GM21360 (cell line): ENCODE measurements at regions not wholly inside any gene's neighbourhood (a gene's known extent, or its start where the extent isn't known, plus 50 kb on each side); places are given as distances from the start of the nearest gene placed in this dataset.

Source experiments
- ATAC-seq: cut with Tn5 transposase; IDR thresholded peaks from one replicate; pipeline ENCODE4 v1.9.1; 2021; ENCODE audit warnings: mild to moderate bottlenecking, moderate library complexity; ENCODE audit not compliant: unreplicated experiment

DNA sequence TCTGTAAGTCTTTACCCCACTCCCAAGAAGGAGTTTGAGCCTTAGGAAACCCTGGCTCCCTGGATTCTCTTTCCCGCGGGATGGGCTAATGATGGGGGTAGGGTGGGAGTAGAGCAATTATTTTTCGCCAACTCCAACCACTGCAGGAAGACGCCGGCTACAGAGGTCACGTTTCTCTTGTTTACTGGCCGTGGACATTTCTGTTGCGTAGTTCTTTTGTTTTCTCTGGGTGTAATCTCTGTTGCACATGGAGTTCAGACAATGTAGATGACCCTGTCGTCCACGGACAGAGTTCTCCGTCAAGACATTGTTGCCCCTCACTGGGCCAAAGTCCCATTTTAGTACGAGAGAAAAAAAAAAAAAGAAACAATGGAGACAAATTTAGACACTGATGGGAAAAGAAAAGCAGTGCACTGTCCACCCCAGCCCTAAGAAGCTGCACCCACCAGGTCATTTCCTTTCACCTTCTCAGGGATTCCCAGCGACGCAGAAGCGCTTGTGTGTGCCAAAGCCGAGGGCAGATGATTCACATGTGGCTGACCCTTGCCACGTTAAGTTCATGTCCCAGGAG, 133.9 kb upstream of the ARGLU1 start:
- no peak for ATAC-seq

DNA sequence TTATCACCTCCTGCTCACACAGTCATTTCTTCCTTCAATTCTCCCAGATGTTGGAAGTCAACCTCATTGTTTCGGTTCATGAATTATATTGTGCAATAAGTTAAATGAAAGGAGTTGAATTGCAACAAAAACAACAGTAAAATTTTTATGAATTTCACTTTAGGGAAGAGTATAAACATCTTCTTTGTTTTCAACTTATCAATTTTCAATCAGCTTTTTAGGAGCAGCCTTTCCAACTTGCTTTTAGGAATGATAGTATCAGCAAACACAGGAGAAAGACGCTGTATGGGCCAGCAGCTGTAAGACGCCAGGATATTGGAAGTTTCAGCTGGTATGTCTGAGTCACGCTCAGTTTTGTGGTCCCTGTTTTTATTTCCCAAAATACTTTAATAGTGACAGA, 132.5 kb upstream of the ARGLU1 start:
- no peak for ATAC-seq

DNA sequence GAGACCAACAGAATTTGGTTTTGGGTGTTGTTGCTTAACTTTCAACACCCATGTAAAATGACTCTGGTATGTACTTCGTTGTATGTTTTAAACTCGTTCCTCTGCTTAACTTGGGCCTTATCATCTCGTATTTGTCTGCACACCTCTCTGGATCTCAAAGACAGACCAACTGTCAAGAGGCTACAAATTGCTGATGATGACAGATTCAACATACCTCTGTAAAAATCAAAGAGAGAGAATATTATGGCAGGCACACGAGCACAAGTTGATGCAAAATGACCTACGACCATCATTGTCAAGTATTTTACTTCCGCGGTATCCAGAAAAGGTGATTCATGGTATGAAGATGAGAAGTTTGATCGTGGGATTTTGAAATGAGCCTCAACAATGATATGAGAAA, 132.1 kb upstream of the ARGLU1 start:
- ATAC-seq, result no peak

DNA sequence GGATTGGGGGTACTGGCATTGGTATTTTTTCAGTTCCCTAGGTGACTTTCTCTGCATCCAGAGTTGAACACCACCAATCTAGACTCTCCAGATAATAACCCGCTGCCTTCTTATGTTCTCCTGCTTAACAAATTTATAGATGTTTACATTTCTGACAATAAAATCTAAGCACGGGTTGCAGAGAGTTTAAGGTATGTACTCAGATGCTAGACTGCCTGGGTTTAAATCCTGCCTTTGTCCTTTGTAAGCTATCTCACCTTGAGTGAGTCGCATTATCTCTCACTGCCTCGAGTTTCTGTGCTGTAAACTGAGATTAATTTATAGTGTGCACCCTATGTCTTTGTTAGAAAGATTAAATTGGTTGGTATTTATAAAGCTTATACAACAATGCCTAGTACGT, 131.4 kb upstream of the ARGLU1 start:
- no peak for ATAC-seq

DNA sequence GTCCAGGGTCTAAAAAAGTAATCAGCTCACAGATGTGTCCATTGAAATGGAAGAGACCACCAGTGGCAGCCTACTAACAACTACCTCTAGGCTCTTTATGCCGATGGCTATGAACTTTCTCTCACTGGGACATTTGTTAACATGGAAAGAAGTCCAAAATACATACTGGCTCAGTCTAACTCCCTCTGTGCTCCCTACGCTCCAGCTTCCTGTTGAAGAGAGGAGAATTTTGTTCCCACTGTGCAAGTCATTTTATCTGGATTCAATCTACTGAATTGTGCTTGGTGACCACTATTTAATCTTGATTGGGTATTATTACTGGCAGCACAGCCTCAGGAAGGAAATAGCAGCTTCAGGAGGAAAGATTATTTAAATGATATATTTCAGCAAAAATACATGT, 128.8 kb upstream of the ARGLU1 start:
- ATAC-seq, result no peak

DNA sequence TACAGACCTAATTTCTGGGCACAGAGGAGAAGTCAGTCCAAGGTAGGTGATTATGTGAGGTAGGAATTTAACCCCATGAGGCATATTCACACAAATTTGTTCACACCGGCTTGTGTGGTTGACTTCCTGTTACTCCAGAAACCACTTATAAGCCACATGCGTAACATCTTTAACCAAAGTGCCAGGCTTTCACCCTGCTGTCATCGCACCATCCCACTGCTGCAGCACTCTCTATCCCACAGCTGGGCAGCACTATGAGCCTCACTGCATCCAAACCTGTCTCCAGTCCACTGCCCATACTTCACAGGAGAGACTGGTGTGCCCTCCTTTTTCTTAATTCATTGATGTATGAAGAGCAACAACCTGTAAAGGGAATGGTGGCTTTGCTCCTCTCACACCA, 128.2 kb upstream of the ARGLU1 start:
- no peak for ATAC-seq

DNA sequence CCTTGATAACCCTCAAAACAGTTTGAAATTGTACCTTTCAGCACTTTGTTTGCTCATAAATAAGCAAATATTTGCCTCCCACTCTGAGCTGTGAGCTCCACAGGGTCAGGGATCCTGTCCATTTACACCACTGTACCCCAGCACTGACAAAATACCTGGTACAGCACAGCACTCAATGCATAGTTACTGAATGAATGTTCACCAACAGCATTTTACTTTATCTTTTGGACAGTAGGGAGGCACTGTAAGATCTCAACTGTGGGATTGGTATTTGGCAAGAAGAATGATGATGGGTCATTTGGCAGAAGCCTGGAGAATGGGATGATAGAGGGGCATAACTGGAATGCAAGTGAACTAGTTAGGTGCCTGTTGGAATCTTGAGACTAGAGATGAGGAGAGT, 127.2 kb upstream of the ARGLU1 start:
- ATAC-seq, result no peak

DNA sequence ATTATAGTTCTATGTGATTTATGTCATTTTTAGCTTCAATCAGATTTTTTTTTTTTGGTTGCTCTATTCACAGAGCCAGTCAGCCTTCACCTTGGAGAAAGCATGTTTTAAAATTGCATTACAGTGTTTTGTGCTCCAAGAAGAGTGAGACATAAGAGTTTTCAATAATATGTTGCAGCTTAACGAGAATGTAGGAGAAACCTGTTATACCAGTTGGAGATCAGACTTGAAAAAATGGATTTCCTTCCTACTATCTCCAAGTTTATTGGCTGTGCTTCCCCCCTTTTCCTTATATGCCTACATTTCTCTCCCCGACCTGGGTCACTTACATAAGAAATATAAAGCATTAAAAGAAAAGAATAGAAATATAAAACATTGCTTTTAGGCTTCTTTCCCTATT, 123.9 kb upstream of the ARGLU1 start:
- no peak for ATAC-seq

DNA sequence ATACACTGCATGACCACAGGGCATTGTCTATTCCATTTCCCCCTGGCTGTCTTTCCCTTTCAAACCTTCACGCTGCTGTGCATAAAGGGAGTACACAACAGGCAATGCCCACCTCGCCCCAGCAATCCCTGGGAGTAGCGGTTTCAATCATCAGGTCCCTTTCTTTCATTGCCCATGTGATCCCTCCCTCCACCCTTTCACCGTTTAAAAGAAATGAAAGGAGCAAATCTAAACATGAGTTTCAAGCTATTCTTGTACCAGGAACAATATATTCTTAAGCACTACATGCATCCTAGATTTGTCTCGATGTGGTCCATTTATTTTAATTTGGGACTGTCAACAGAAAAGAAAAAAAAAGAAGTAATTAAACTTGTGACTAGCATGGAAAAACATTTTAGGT, 123.4 kb upstream of the ARGLU1 start:
- ATAC-seq, result no peak

DNA sequence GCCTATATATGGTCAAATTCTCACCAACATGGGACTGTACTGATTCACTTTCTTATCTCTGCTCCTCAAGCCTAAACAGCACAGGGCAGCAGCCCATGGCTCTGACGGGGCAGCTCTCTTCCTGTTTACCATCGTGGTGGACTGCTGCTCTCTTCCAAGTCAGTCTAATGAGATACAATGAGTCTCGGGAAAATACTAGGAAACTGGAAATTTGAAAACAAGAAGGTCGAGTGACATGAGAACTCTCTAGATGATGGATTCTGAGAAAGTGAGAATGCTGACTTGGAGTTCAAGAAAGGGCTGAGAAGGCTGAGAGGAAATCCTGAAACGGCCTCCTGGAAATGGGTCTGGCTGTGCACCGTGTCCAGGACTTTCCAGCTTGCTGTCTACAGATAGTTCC, 122.8 kb upstream of the ARGLU1 start:
- no peak for ATAC-seq

DNA sequence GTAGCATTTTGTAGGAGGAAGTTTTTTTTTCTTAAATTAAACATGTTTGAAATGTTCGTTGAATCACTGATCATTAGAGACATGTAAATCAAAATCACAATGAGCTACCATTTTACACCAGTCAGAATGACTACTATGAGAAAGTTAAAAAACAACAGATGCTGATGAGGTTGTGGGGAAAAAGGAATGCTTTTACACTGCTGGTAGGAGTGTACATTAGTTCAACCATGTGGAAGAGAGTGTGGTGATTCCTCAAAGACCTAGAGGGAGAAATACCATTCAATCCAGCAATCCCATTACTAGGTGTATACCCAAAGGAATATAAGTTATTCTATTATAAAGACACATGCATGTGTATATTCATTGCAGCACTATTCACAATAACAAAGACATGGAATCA, 122.0 kb upstream of the ARGLU1 start:
- no peak for ATAC-seq

DNA sequence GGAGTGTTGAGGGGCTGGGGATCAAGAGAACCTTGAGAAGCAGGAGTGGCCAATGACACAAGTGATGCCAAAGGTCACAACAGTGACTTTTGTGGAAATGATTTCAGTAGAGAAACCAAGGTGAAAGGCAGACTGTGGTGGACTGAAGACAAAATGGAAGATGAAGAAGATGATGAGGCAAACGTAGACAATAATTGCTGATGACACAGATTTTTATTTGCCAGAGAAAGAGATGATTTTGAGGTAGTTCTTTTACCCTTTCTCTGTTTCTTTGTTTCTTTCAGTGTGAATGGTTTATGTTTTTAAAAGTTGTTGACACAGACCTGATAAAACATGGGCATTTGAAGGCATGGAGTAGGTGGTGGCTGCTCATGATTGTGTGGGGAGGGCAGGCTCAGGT, 121.0 kb upstream of the ARGLU1 start:
- no peak for ATAC-seq

DNA sequence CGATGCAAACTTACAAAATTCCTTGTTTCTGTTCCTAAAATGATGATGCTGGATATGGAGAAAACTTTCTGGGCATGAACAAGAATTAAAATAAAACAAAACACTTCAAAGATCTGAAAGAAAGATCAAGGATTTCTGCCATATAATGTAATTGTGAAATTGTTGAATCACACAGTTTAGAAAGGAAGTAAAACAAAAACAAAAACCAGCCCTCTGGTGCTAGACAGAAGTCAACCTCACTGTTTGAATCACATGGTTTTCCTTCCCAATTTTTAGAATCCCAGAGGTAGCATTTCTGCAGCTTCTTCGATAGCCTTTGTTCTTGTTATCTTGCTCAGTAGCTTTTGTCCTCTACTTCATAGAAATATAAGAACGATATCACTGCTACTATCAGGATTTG, 118.2 kb upstream of the ARGLU1 start:
- ATAC-seq, result no peak

DNA sequence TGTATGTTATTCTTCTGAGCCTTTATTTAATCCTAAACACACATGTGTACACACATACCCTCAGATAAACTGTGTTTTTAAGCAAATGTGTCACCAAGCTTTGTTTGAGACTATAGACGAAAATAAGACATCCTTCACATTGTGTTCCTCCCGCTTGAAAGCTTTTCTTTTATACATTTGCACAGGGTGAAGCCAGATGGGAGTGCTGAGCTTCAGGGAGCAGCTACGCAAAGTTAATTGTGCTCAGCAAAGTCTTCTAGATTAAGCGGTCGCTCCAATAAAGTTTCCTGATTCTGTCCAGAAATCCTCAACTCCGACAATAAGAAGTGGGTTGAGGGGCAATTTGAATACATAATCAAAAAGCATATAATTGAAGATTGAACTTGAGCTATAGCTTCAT, 117.2 kb upstream of the ARGLU1 start:
- no peak for ATAC-seq

DNA sequence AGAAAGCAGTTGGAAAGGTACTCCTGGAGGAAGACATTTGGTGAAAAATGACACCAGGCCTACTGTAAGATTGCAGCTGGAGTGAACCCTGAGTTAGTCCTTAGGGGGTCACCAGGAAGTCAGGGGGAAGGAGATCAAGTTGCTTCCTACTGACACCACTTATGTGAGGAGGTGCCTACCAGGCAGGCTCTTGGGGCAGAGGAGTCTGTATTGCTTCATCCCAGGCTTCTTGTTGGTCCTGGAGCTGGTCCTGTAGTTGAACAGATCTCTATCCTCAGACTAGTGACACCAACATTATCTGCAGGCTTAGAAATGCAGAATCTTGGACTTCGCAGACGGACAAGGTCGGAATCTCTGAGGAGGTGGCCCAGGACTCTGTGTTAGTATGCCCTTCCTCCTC, 116.0 kb upstream of the ARGLU1 start:
- no peak for ATAC-seq

DNA sequence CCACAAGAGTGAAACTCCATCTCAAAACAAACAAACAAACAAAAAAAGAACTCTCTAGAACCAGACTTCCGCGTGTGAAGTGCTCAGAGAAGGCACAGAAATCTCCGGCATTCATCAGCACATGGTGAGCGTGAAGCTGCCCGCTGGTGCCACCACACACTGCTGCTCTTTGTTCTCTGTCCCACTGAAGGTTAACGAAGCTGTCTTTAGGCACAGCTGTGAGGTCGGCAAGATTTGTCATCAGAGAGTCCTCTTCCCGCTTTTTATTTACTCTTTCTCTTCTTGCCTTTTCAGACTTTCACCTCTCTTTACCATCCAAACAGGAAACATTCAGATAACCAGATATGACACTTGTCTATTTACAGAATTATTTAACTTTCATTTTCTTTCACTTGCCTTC, 115.2 kb upstream of the ARGLU1 start:
- no peak for ATAC-seq

DNA sequence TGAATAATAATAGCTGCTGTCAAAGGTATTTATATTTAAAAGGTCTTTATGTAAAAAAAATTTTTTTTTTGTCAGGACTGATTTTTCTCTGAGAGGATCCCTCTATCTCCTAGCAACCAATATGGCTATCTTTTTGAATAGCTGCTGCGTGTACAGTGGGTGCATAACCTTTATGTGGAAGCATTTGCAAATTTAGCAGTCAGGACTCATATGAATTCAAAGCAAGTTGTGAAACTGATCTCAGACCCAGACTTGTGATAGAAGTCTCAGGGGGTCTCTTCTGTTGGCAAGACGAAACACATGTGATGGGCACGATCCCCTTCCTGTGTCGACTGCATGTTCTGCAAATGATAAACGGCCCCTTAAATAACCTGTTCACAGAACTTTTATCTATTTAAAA, 114.1 kb upstream of the ARGLU1 start:
- ATAC-seq, result no peak

DNA sequence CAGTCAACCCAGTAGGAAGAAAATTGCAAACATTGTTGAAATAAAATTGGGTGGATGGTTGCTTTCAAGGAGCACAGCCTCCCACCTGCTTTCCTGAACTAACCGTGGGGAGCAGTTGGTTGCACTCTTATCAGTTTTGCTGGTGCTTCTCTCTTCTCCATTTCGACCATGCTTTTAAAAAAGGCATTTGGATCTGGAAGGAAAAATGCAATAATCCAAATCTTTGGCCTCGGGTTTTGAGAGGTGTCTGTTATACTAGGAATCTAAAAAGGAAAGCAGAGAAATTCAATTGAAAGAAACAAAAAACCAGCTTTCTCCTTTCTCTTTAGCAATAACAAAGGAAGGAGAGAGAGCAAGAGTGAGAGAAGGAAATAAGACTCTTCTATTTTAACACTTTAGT, 113.6 kb upstream of the ARGLU1 start:
- no peak for ATAC-seq

DNA sequence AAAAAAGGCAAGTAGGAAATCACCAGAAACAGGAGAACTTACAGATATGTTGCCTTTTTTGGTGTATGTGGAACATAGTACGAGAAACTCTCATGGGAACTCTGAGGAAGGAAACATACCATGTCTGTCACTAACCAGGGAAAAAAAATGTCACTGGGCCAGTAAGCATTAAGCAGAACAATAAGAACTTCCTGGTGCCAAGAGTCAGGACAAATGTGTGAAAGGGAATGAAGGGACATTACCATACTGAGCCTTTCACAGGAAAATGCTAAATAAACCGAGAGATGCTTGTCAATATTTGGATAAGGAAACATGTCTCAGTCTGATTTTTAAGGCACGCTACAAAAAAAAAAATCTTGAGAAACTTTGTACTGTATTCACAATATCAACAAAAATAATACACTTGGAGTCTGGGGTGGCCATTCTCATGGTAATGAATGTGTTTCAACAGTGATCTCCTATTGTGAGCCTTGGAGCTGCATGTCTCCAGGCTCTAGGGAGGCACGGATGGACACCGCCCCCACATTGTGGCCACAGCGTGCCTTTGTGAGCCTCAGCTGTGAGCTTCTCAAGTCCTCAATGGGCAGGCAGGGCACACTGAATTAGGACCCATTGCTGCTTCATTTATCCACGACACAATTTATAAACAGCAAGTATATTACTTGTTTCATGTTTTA, 113.0 kb upstream of the ARGLU1 start:
- no peak for ATAC-seq

DNA sequence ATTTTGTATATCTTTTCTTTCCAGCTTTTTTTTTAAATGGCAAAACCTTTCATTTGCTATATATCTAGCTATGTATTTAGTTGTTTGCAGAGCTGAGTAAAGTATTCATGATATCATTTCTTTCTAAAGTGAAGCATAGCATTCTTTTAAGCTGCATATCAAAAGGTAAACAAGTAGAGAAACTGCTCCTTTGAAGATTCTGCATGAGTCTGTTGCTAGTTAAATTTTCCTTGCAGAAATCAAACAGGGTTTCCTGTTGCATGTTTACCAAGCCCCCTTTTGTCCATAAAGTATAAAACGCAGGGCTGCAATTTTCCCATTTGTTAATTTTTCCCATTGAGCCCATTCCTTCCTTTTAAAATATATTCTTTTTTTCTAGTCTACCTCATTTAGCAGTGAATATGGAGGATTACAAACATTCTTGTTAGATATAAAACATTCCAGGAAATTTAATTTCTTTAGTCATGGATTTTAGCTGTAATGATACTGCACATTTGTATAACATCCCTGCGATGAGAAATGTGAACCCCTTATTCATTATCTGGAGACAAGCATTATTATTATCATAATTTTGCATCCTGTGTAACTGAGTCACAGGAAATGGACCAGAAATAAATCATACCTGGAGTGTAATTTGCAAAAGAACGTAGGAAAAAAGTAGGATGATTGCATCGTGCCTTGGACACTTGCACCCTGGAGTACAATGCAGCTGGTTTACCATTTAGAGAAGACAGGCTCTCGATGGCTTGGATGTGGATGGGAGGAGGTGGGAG, 110.9 kb upstream of the ARGLU1 start:
- ATAC-seq, result no peak

DNA sequence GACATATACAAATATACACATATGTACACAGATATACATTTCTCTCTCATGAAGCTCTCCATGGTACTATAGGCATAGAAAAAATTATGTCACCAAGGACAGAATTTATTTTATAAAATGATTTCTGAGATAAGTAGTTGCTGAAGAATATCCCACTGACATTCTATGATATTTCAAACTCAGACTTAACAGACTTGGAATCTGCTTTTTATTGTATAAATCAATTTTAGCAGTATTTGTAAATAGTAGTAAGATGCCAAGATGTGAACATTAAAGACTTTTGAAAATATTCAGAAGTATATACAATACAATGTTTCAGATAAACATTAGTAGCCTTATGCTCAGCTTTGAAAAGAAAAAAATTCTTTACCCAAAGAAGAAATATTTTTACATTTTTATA, 107.4 kb upstream of the ARGLU1 start:
- no peak for ATAC-seq
